MCF 10A (cell line): ENCODE measurements at regions not wholly inside any gene's neighbourhood (a gene's known extent, or its start where the extent isn't known, plus 50 kb on each side); places are given as distances from the start of the nearest gene placed in this dataset.

Experiments used
- BruUV-seq: library from RNA; stranded (reverse); fragments of 400-500 nt; replicated peaks from 2 replicates; lab custom pipeline; 2021; lab: Mats Ljungman, UMichigan
- CTCF ChIA-PET: fragments of 300-600 bp; sonication (Branson Sonifier 250); formaldehyde crosslinking; extraction: SDS; loops from one replicate; lab custom pipeline; 2021; ENCODE audit warnings: antibody characterized with exemption, inconsistent platforms; lab: Yijun Ruan, JAX
- POLR2A ChIA-PET: fragments of 300-600, 350-650 bp; sonication (Branson Sonifier 250); formaldehyde crosslinking; extraction: SDS; loops from one replicate; lab custom pipeline; 2020; ENCODE audit warnings: antibody characterized with exemption, inconsistent platforms; lab: Yijun Ruan, JAX
- DNase-seq: peaks from one replicate; pipeline ENCODE4 v3.0.0-alpha.2; 2018; ENCODE audit not compliant: unreplicated experiment
- H3K27ac Mint-ChIP-seq: one replicate; pipeline ENCODE4 v1.8.0; 2022; ENCODE audit warnings: mild to moderate bottlenecking, low read depth, mixed read lengths; ENCODE audit not compliant: unreplicated experiment
- H3K27me3 Mint-ChIP-seq: one replicate; pipeline ENCODE4 v1.8.0; 2022; ENCODE audit warnings: mixed read lengths; ENCODE audit not compliant: insufficient read depth, unreplicated experiment
- H3K36me3 Mint-ChIP-seq: one replicate; pipeline ENCODE4 v1.8.0; 2022; ENCODE audit warnings: mild to moderate bottlenecking, moderate library complexity, mixed read lengths; ENCODE audit not compliant: insufficient read depth, unreplicated experiment
- H3K4me1 Mint-ChIP-seq: one replicate; pipeline ENCODE4 v1.8.0; 2022; ENCODE audit warnings: mixed read lengths; ENCODE audit not compliant: insufficient read depth, unreplicated experiment
- H3K4me3 Mint-ChIP-seq: one replicate; pipeline ENCODE4 v1.8.0; 2022; ENCODE audit warnings: mild to moderate bottlenecking, moderate library complexity, mixed read lengths; ENCODE audit not compliant: unreplicated experiment
- H3K9me3 Mint-ChIP-seq: one replicate; pipeline ENCODE4 v1.8.0; 2022; ENCODE audit warnings: mixed read lengths; ENCODE audit not compliant: unreplicated experiment
- CTCF ChIP-seq: fragments of 200-600 bp; IDR thresholded peaks from one replicate; pipeline ENCODE4 v1.8.0; 2022; ENCODE audit warnings: antibody characterized with exemption, mild to moderate bottlenecking; ENCODE audit not compliant: unreplicated experiment
- intact Hi-C: fragments of 100-400 bp; cut with micrococcal nuclease; formaldehyde crosslinking; loops from 2 replicates; pipeline ENCODE4 v1.14.1; 2022

DNA sequence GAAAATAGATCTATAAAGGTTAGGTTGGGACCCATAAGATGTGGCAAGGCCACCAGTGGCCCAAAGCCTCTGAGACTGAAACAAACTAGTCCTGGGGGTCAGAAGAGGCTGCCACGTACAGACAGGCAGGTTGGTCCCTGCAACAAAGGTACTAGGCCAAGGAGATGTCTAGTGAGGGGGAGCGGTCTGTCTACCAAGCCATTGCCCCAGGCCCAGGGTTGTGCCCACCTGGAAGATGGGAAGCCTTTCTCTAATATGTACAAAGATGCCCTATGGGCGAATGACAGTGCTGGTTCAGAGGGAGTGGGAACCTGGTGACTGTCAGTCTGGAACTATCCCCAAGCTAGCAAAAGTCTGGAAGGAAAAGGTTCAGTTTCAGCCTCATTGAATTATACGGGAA is 233.2 kb downstream of the RBM19 start:
- DNase-seq, result no peak
- POLR2A ChIA-PET, result no interaction called here
- Mint-ChIP-seq H3K27ac (no peak overlapping the region), H3K4me3 (no peak overlapping the region), H3K27me3 (peaks cover 26% of the 10 kb centered on the region), H3K9me3 (peaks cover 8% of the 10 kb centered on the region), H3K36me3 (no peaks in the 10 kb centered on the region), H3K4me1 (no peaks in the 10 kb centered on the region)
- intact Hi-C loops, result no loop called here
- BruUV-seq, result no TSS peak
- TF ChIP-seq CTCF, result no peak
- CTCF ChIA-PET, result no interaction called here

DNA sequence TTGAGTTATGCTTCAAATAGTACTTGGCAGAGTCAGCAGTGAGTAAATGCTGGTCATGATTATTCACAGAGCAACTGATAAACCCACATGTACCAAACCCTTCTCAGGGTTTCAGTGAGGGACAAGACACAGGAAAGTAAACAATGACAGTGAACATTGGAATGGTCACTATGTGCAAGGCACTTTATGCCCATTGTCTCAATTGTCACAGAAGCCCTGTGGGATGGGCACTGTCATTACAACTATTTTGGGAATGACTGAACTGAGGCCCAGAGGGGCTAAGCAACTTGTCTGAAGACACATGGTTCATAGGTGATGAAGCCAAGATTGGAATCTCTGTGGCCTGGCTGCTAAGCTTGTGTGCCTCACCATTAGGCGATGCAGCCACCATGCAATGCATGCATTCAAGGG is 238.5 kb downstream of the RBM19 start:
- Mint-ChIP-seq H3K36me3 (no peaks in the 10 kb centered on the region), H3K4me1 (no peaks in the 10 kb centered on the region), H3K4me3 (no peak overlapping the region), H3K27ac (no peak overlapping the region), H3K27me3 (no peaks in the 10 kb centered on the region), H3K9me3 (no peaks in the 10 kb centered on the region)
- no peak for TF ChIP-seq CTCF
- no TSS peak for BruUV-seq
- DNase-seq, result no peak
- ChIA-PET POLR2A (no interaction called here), CTCF (no interaction called here)
- intact Hi-C loops, result no loop called here

DNA sequence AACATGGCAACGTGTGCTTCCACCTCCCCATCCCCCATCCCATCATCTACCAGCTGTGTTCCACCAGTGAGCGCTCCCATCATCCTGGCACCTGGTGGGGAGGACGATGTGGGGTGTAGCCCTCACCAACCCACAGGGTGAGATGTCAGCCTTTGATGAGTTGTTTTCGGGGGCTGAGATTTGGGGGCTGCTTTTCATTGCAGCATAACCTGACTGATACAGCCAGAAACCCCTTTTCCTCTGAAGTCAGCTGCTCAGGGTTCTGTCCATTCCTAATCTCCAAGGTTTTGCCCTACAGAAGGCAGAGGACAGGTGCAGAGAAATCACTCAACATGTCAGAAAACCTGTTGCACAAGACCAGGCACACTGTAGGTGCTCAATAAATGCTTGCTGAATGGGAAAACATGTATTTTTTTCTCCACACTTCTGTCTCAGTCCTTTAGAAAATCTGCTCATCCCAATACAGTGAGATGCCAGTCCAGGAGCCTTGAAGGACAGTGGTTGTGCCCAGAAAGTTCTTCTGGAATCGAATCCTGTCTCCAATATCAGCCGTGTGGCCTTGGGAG is 239.8 kb downstream of the RBM19 start:
- no peak for TF ChIP-seq CTCF
- ChIA-PET POLR2A (no interaction called here), CTCF (interaction anchor here (0.6 kb wide), 1 partner anchor 35 kb away, joined by 3 read pairs; no protein-coding TSS in a partner anchor)
- no TSS peak for BruUV-seq
- Mint-ChIP-seq H3K27ac (no peak overlapping the region), H3K36me3 (no peaks in the 10 kb centered on the region), H3K9me3 (no peaks in the 10 kb centered on the region), H3K4me1 (no peaks in the 10 kb centered on the region), H3K4me3 (no peak overlapping the region), H3K27me3 (no peaks in the 10 kb centered on the region)
- DNase-seq, result no peak
- intact Hi-C loops, result no loop called here

DNA sequence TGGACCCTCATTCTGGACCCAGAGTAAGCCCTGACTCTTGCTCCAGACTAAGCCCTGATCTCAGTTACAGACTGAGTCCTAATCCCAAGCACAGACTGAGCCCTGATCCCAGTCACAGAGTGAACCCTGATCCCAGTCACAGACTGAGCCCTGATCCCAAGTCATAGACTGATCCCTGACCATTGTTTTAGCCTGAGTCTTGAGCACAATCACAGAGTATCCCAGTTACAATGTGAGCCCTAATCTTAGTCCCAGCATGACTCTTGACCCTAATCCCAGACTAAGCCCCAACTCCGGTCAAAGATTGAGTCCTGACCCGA is 240.6 kb downstream of the RBM19 start:
- Mint-ChIP-seq H3K9me3 (no peaks in the 10 kb centered on the region), H3K36me3 (no peaks in the 10 kb centered on the region), H3K4me1 (no peaks in the 10 kb centered on the region), H3K27ac (no peak overlapping the region), H3K27me3 (no peaks in the 10 kb centered on the region), H3K4me3 (no peak overlapping the region)
- intact Hi-C loops, result no loop called here
- ChIA-PET POLR2A (no interaction called here), CTCF (no interaction called here)
- TF ChIP-seq CTCF, result no peak
- no TSS peak for BruUV-seq
- DNase-seq, result no peak
